GM19452 (cell line): ENCODE measurements at regions not wholly inside any gene's neighbourhood (a gene's known extent, or its start where the extent isn't known, plus 50 kb on each side); places are given as distances from the start of the nearest gene placed in this dataset.
"Not testable (repeated sequence)": the region's sequence is repeated elsewhere in the genome, so short reads cannot be mapped to it uniquely, and the experiment has no call there.

Experiments
- ATAC-seq: cut with Tn5 transposase; IDR thresholded peaks from one replicate; pipeline ENCODE4 v1.9.1; 2021; ENCODE audit not compliant: unreplicated experiment

GRCh38 chr14:50014809-50015430 is 101.5 kb downstream of the VCPKMT start:
- ATAC-seq = no peak

DNA sequence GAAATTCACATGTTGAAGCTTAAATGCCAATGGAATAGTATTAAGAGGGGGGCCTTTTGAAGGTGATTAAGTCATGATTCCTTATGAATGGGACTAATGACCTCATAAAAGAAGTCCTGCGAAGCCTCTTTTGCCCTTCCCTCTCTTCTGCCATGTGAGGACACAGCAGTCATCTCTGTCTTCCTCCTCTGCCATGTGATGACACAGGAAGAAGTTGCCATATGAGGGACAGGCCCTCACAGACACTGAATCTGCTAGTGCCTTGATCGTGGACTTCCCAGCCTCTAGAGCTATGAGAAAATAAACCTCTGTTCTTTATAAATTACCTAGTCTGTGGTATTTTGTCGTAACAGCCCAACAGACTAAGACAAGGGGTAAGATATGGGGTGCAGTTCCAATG is 100.7 kb downstream of the VCPKMT start:
- no peak for ATAC-seq

DNA sequence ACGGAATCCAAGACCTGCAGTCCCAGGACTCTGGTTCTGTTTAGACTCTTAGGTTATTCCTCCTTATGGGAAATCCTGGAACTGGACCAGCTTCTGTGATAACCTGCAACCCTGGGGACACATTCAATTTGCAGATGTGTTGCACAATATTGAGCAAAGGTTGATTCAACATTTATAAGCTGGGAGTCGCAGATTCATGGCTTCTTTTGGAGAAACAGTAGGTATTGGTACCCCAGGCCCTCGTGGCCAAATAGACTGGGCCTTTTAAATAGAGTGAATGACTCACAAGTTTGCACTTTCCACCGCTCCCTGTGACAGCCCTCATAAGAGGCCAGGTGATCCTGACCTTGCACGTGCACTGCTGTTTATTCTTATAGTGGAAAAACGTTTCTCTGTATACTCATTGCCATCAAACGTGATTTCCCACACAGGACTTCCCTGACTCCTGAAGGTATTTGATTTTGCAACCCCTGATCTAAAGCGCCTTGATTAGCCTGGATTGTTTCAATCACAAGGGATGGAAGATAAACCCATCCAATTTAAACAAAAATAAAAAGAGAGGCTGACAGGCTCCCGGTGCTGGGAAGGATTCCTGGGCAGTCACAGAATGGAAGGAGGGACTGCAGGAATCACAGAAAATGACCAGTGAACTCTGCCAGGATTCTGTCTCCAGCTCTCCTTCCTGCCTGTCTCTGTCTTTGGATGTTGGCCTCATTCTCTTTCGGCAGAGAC is 98.0 kb downstream of the VCPKMT start:
- no peak for ATAC-seq

GRCh38 chr14:50018933-50019210 is 97.5 kb downstream of the VCPKMT start:
- no peak for ATAC-seq

DNA sequence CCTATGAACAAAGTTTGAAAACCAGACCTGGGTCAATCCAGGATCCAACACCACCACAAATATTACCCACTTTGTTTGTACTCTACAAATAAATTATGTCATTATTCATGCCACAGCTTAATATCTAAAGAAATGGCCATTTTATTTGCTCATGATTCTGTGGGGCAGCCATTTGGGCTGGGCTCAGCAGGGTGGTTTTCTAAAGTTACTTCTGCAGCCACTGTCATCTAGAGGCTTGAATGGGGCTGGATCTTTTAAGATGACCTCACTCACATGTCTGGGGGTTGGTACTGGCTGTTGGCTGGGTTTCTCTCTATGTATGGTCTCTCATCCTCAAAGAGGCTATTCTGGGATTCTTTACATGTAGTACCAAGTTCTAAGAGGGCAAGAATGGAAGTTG is 96.2 kb downstream of the VCPKMT start:
- no peak for ATAC-seq

- no peak for ATAC-seq
Measured at GRCh38 chr14:50020799-50021198, 95.6 kb downstream of the VCPKMT start.

DNA sequence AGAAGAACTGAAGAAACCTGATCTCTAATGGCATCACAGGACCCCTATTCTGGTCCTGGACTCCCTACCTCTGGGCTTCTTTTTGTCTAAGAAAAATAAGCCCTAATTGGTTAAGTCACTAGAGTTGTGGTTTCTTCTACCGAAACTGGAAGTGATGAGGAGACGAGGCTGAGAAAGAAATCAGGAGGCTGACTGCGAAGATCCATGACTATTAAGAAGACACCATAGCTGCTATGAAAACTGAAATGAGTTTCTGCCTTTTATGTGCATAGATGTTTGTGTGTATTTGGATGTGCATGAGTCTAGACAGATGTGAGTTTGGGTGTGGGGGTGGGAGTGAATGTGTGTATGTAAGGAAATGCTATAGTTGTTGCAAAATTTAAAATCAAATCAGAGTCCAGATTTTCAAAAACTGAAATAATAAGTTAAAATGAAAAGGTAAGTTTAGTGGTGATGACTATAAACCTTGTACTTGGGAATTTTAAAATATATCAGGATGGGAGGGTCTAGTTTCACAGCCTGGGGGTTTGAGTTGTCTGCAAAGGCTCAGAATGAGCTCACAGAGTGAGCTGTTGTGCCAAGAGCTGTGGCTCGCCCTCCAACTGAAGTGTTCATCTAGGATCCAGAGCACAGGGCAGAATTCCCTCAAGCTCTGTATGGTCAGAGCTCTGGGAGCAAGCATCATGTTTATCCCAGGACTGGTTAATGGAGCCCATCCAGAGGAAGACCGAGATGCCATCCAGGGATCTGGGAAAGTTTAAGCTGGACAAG is 94.9 kb downstream of the VCPKMT start:
- ATAC-seq = no peak

DNA sequence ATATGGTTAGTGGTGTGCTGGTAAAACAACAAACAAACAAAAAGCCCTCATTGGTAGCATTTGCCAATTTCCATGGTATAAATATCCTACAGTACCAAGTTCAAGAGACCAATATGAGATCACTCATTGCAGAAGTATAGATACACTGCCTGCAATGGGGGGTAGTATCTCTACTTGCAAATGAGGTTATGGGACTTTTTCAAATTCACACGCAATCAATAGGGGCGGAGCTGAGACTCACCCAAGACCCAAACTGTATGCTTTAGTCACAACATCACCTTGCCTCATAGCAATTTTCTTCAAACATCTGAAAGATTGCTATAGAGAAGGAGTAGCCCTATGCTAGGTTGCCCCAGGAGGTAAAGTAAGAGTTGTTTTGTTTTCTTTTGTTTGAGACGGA is 93.7 kb downstream of the VCPKMT start:
- ATAC-seq = no peak

DNA sequence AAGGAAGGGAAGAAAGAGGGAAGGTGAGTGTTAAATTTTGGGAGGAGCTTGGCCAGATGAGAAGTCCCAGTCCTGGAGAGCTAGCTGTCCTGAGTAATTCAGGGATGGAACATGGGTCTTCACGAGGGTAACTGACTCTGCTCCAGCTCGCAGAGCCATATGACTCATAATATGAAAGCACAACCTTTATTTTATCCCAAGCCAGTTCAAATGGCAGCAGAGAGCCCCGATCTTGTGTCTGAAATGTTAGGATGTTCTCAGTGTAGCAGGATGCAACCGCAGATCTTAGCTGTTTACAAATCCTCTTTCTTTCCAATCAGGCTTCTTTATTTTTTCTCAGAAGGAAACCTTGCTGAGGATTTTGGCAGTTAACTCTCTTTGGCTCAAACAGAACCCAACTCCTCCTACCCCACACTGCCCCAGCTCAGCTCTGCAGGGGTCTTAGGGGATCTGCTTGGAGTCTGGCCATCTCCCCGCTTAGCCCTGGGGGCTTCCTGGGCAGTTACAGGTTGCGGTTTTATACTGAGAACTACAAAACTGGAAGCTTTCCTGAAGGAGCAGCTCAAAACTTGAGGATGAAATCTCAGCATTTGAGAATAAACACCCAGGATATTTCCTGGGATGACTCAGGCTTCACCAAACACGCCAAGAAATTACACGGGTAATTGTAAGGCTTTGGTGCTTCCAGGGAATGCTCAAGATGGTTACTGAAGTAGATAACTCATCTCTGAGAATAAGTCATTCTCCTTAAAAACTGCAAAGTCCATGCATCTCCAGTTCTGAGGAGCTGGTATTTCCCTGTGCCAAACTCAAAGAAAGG is 92.5 kb downstream of the VCPKMT start:
- ATAC-seq = no peak

DNA sequence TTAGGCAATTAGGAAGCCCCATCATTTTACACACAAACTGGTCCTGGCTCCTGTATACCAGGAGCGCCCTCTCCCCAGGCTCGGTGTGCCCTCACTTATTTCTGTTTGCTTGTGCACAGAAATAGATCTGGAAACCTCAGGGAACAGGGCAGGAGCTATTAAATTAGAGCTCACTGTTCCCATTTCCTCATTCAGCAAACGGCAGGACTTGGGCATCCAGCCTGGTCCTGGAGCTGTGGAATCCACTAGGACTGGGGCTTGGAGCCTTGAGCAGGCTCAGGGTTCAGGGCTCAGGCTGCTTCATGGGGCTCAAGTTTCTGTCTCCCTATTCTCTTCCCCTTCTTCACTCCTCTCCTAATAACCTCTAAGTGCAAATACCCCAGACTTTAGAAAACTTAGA is 91.3 kb downstream of the VCPKMT start:
- no peak for ATAC-seq

GRCh38 chr14:50025776-50026175 is 90.6 kb downstream of the VCPKMT start:
- no peak for ATAC-seq

DNA sequence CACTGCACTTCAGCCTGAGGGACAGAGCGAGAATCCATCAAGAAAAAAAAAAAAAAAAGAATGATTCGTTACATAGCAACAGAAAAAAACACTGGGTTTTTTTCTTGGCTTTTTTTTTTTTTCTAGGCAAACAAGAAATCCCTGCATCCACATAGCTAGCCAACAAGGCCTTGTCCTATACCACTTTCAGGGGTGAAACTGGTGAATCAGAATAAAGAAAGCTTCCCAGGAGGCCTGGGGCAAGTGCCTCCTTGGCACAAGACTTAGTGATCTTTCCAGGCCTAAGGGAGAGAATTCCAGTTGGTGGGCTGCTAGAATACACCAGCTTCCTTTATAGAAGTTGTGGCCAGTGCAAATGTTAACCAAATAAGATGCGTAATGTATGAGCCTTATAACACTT is 90.0 kb downstream of the VCPKMT start:
- no peak for ATAC-seq

- ATAC-seq = no peak
Measured at GRCh38 chr14:50027816-50028215, 88.6 kb downstream of the VCPKMT start.

GRCh38 chr14:50028458-50028857 is 87.9 kb downstream of the VCPKMT start:
- no peak for ATAC-seq

- no peak for ATAC-seq
Measured at GRCh38 chr14:50030036-50030435, 86.3 kb downstream of the VCPKMT start.

DNA sequence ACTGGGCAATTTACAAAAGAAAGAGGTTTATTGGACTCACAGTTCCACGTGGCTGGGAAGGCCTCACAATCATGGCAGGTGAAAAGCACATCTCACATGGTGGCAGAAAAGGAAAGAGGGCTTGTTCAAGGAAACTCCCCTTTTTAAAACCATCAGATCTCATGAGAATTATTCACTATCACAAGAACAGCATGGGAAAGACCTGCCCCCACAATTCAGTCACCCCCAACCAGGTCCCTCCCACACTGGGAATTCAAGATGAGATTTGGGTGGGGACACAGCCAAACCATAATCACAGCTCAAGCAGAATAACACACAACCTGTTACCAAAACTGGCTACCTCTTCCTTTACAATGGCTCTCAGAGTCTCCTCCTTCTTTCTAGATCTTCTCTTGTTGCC is 85.5 kb downstream of the VCPKMT start:
- not testable (repeated sequence) for ATAC-seq

GRCh38 chr14:50031602-50032313 is 84.6 kb downstream of the VCPKMT start:
- no peak for ATAC-seq

DNA sequence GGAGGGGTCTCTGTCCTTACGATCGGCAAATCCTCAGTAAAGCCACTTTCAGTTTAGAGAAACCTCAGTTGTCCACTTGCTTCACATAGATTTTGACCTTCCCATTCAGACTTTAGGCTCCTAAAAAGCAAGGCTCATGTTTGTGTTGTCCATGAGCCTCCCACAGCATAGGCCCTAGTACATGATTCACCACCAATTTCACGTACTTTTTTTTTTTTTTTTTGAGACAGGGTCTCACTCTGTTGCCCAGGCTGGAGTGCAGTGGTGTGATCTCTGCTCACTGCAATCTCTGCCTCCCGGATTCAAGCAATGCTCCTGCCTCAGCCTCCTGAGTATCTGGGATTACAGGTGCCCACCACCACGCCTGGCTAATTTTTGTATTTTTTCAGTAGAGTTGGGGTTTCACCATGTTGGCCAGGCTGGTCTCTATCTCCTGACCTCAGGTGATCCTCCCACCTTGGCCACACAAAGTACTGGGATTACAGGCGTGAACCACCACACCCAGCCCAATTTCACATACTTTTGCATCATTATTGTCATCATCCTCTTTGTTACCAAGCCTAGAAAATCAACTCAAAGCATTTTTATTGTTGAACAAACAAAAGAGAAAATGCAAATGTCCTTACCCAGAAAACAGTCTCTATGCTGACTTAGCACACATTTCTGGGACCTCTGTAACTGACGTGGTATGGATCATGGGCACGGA is 83.8 kb downstream of the VCPKMT start:
- ATAC-seq = not testable (repeated sequence)

DNA sequence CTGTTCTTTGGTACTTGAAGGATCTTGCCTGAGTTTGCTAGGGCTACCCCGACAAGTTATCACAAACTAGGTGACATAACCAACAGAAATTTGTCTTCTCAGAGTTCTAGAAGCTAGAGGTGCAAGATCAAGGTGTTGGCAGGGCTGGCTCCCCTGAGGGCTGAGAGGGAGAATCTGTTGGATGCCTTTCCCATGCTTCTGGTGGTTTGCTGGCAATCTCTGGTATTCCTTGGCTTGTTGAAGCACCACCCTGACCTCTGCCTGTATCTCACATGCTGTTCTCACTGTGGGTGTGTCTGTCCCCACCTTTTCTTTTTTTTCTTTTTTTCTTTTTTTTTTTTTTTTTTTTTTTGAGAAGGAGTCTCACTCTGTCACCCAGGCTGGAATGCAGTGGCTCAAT is 81.2 kb downstream of the VCPKMT start:
- no peak for ATAC-seq

DNA sequence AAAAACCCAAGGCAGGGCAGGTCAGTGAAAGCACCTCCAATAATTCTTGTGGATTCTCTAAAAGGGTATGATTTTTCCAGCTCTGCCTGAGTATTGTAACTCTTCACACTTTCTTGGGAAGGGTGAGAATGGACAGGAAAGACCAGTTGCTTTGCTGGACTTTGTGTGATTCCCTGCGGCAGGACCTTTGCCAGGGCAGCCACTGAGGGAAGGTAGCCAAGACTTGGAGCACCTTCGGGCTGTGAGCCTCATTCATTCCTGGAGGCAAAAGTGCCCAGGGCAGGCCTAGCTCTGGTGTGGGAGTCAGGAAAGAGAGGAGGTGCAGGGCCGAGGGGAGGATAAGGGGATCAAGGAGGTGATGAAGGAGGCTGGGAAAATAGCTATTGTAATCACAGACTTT is 80.2 kb downstream of the VCPKMT start:
- no peak for ATAC-seq
